Cardiac muscle cell (in vitro differentiated cells and primary cell): ENCODE measurements at regions not wholly inside any gene's neighbourhood (a gene's known extent, or its start where the extent isn't known, plus 50 kb on each side); places are given as distances from the start of the nearest gene placed in this dataset.

Experiments used
- DNase-seq, 2 donors: peaks; one replicate each; pipeline versions ENCODE4 v3.0.0 to v3.0.0-alpha.2; 2010 to 2017; ENCODE audit warnings: low read depth in 1 of 2, low spot score in 1 of 2
- H3K27ac ChIP-seq: fragments of 200-600 bp; sonication (generic); 2 replicates; pipeline ENCODE4 v1.5.1; 2016
- H3K27me3 ChIP-seq: fragments of 200-600 bp; sonication (generic); 2 replicates; pipeline ENCODE4 v1.6.0; 2016; ENCODE audit warnings: control low read depth
- H3K36me3 ChIP-seq: fragments of 200-600 bp; sonication (generic); 2 replicates; pipeline ENCODE4 v1.5.1; 2016; ENCODE audit warnings: control low read depth
- H3K4me1 ChIP-seq: fragments of 200-600 bp; sonication (generic); 2 replicates; pipeline ENCODE4 v1.8.1; 2017; ENCODE audit warnings: low read depth, mild to moderate bottlenecking, mixed run types
- H3K4me3 ChIP-seq: fragments of 200-600 bp; sonication (generic); 2 replicates; pipeline ENCODE4 v1.5.1; 2016; ENCODE audit warnings: mild to moderate bottlenecking
- H3K9me3 ChIP-seq: fragments of 200-600 bp; sonication (generic); 2 replicates; pipeline ENCODE4 v1.5.1; 2017; ENCODE audit warnings: low read depth, mild to moderate bottlenecking, control low read depth
- TF ChIP-seq, protein P1 (sequence below): IDR thresholded peaks from 2 replicates; pipeline ENCODE4 v1.5.1; 2012; ENCODE audit warnings: low read depth, mild to moderate bottlenecking, low read length

DNA sequence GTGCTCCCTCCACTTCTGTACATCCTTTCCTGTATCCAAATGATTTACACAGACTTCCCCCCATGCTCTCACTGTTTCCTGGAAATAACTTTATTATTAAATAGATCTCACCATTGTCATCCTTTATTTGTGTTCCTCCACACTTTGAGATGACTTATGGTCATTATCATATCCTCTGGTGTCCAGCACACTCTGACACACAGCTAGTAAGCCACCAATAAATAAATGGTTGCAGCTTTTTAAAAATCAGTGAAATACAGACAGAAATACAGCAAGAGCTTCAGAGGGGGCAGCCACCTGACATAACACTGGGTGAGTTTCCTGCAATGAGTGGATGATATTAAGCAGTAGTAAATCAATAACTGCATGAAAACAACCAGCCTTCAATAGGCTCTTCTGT lies 2036.4 kb upstream of the AGA start:
- Histone ChIP-seq H3K36me3 (no peaks in the 10 kb centered on the region), H3K27me3 (no peaks in the 10 kb centered on the region), H3K4me3 (no peak overlapping the region), H3K27ac (no peak overlapping the region), H3K9me3 (no peaks in the 10 kb centered on the region), H3K4me1 (no peaks in the 10 kb centered on the region)
- TF ChIP-seq, protein P1, sequence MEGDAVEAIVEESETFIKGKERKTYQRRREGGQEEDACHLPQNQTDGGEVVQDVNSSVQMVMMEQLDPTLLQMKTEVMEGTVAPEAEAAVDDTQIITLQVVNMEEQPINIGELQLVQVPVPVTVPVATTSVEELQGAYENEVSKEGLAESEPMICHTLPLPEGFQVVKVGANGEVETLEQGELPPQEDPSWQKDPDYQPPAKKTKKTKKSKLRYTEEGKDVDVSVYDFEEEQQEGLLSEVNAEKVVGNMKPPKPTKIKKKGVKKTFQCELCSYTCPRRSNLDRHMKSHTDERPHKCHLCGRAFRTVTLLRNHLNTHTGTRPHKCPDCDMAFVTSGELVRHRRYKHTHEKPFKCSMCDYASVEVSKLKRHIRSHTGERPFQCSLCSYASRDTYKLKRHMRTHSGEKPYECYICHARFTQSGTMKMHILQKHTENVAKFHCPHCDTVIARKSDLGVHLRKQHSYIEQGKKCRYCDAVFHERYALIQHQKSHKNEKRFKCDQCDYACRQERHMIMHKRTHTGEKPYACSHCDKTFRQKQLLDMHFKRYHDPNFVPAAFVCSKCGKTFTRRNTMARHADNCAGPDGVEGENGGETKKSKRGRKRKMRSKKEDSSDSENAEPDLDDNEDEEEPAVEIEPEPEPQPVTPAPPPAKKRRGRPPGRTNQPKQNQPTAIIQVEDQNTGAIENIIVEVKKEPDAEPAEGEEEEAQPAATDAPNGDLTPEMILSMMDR: no peak
- DNase-seq: no peak

DNA sequence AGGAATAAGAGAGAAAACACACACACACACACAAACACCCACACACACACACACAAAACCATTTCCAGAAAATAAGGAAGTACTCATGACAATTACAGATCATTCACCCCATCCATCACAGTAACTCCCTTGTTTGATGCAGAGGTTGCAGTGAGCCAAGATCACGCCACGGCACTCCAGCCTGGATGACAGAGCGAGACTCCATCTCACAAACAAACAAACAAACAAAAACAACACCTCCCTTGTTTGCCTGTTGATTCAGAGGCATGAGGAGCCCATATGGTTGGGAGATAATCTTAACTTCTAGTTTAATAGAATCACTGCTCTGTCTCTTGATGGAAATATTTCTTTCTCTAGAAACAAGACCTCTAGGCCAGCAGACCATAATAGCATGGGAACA lies 2043.5 kb upstream of the AGA start:
- Histone ChIP-seq H3K4me1 (no peaks in the 10 kb centered on the region), H3K36me3 (no peaks in the 10 kb centered on the region), H3K4me3 (no peak overlapping the region), H3K9me3 (no peaks in the 10 kb centered on the region), H3K27ac (no peak overlapping the region), H3K27me3 (no peaks in the 10 kb centered on the region)
- DNase-seq: no peak
- TF ChIP-seq, protein P1: no peak

DNA sequence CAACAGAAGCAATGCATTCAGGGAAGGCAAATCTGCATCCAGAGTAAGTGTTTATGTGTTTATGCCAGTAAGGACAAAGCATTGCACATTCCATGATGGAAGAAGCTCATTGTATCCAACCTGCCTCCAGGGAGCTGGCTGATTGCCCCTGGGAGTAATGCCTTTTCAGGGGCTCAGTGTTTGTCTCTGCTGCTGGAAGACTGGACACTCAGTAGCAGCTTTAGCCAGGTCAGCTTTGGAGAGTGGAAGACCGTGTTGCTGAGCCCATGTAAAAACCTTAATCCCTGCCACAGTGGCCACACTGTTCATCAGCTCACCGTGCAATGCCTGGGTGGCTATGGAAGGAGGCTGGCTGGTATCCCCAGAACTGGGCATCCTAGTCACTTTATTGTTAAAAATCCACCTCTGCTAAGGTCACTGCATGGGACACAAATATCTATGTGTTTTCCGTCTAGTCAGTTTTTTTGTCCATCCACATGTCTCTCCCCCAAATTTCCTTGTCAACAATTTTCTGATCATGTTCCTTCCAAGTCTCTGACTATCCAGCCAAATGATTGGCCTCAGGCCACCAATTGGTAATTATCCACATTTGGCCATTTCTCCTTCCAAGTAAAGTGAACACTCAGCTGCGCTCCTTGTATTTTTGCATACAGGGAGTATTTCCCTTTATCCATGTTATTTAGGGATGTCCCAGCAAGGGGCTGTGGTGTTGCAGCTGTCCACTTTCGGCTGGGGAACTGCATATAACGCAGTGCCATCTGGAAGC lies 2044.5 kb upstream of the AGA start:
- H3K4me3 ChIP-seq: no peak overlapping the region
- H3K27me3 ChIP-seq: no peaks in the 10 kb centered on the region
- TF ChIP-seq, protein P1: no peak
- no peak overlapping the region for H3K27ac ChIP-seq
- no peaks in the 10 kb centered on the region for H3K36me3 ChIP-seq
- H3K4me1 ChIP-seq: no peaks in the 10 kb centered on the region
- no peaks in the 10 kb centered on the region for H3K9me3 ChIP-seq
- no peak for DNase-seq

DNA sequence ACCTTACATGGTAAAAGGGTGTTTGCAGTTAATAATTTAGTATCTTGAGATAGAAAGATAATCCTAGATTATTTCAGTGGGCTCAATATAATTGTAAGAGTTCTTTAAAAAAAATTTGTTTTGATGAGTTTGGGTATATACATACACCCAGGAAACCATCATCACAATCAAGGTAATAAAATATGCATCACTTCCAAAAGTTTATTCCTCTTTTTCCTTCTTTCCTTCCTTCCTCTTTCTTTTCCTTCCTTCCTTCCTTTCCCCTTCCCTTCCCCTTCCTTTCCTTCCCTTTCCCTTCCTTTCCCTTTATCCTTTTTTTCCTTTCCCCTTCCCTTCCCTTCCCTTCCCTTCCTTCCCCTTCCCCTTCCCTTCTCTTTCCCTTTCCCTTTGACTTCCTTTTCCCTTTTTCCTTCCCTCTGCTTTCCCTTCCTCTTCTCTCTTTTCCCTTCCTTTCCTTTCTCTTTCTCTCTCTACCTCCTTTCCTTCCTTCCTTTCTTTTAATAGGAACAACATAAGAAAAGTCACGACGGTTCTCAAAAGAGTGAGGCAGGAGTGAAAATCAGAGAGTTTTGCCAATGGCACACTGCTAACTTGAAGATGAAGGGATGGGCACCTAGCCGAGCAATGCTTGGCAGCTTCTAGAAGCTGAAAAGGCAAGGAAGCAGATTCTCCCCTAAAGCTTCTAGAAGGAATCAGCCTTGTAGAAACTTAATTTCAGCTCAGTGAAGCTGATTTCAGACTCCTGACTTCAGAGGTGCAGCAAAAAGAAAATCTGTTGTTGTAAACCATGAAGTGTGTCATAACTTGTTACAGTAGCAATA lies 2050.2 kb upstream of the AGA start:
- no peak overlapping the region for H3K27ac ChIP-seq
- no peak overlapping the region for H3K4me3 ChIP-seq

DNA sequence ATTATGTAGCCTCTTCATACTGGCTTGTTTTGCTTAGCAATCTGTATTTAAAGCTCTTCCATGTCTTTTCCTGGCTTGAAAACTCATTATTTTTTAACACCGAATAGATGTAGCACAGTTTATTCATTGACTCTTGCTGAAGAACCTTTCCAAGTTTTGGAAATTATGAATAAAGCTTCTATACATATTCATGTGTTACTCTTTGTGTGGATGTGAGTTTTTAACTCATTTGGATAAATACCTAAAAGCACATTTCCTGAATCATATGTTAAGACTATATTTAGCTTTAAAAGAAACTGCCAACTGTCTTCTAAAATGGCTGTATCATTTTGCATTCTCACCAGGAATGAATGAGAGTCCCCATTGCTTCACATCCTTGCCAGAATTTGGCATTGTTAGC lies 2061.7 kb upstream of the AGA start:
- TF ChIP-seq, protein P1: no peak
- Histone ChIP-seq H3K27me3 (no peaks in the 10 kb centered on the region), H3K4me1 (no peaks in the 10 kb centered on the region), H3K27ac (no peak overlapping the region), H3K9me3 (no peaks in the 10 kb centered on the region), H3K4me3 (no peak overlapping the region), H3K36me3 (no peaks in the 10 kb centered on the region)
- DNase-seq: no peak

More for the DNA sequence above, 2050.2 kb upstream of the AGA start:
- no peaks in the 10 kb centered on the region for H3K9me3 ChIP-seq
- no peaks in the 10 kb centered on the region for H3K27me3 ChIP-seq
- no peaks in the 10 kb centered on the region for H3K36me3 ChIP-seq
- no peaks in the 10 kb centered on the region for H3K4me1 ChIP-seq
- TF ChIP-seq, protein P1: no peak
- no peak for DNase-seq
